ENCODE measurements at regions not wholly inside any gene's neighbourhood (a gene's known extent, or its start where the extent isn't known, plus 50 kb on each side); places are given as distances from the start of the nearest gene placed in this dataset.

- Histone ChIP-seq H3K9me3 (ENCODE audit: insufficient read depth, low read depth, low read length) (no peaks in the 10 kb centered on the region), H3K9ac (ENCODE audit: low read depth, low read length) (no peak overlapping the region), H3K4me3 (ENCODE audit: low read length) (no peak overlapping the region), H3K27me3 (ENCODE audit: insufficient read depth, low read length) (no peaks in the 10 kb centered on the region), H3K4me1 (ENCODE audit: insufficient read depth, low read length) (peaks cover 17% of the 10 kb centered on the region; the same call in 1 of the 2 replicates), H3K27ac (ENCODE audit: low read length) (no peak overlapping the region), H3K36me3 (ENCODE audit: insufficient read depth, low read depth, low read length) (no peaks in the 10 kb centered on the region)
Observed at GRCh38 chr3:116815831-116816588, 106.4 kb downstream of the TUSC7 start.

GRCh38 chr3:116821371-116821770 is 111.8 kb downstream of the TUSC7 start:
- Histone ChIP-seq H3K4me3 (ENCODE audit: low read length) (no peak overlapping the region), H3K4me1 (ENCODE audit: insufficient read depth, low read length) (peaks cover 15% of the 10 kb centered on the region; the same call in 1 of the 2 replicates), H3K27me3 (ENCODE audit: insufficient read depth, low read length) (no peaks in the 10 kb centered on the region), H3K9me3 (ENCODE audit: insufficient read depth, low read depth, low read length) (no peaks in the 10 kb centered on the region), H3K9ac (ENCODE audit: low read depth, low read length) (no peak overlapping the region), H3K36me3 (ENCODE audit: insufficient read depth, low read depth, low read length) (no peaks in the 10 kb centered on the region), H3K27ac (ENCODE audit: low read length) (no peak overlapping the region)

- Histone ChIP-seq H3K27ac (ENCODE audit: low read length) (no peak overlapping the region), H3K9ac (ENCODE audit: low read depth, low read length) (no peak overlapping the region), H3K4me1 (ENCODE audit: insufficient read depth, low read length) (peaks cover 9% of the 10 kb centered on the region; the same call in 1 of the 2 replicates), H3K9me3 (ENCODE audit: insufficient read depth, low read depth, low read length) (no peaks in the 10 kb centered on the region), H3K4me3 (ENCODE audit: low read length) (no peak overlapping the region), H3K27me3 (ENCODE audit: insufficient read depth, low read length) (no peaks in the 10 kb centered on the region), H3K36me3 (ENCODE audit: insufficient read depth, low read depth, low read length) (no peaks in the 10 kb centered on the region)
Observed at GRCh38 chr3:116824208-116824607, 114.6 kb downstream of the TUSC7 start.

- no peak overlapping the region for H3K9ac ChIP-seq (ENCODE audit: low read depth, low read length)
- no peak overlapping the region for H3K4me3 ChIP-seq (ENCODE audit: low read length)
- peaks cover 8% of the 10 kb centered on the region; the same call in 1 of the 2 replicates for H3K4me1 ChIP-seq (ENCODE audit: insufficient read depth, low read length)
- H3K9me3 ChIP-seq (ENCODE audit: insufficient read depth, low read depth, low read length): no peaks in the 10 kb centered on the region
- no peak overlapping the region for H3K27ac ChIP-seq (ENCODE audit: low read length)
- no peaks in the 10 kb centered on the region for H3K27me3 ChIP-seq (ENCODE audit: insufficient read depth, low read length)
- H3K36me3 ChIP-seq (ENCODE audit: insufficient read depth, low read depth, low read length): no peaks in the 10 kb centered on the region
Observed at GRCh38 chr3:116833202-116833601, 123.6 kb downstream of the TUSC7 start.

- Histone ChIP-seq H3K4me1 (ENCODE audit: insufficient read depth, low read length) (peaks cover 8% of the 10 kb centered on the region; the same call in 1 of the 2 replicates), H3K4me3 (ENCODE audit: low read length) (no peak overlapping the region), H3K36me3 (ENCODE audit: insufficient read depth, low read depth, low read length) (no peaks in the 10 kb centered on the region), H3K9ac (ENCODE audit: low read depth, low read length) (no peak overlapping the region), H3K9me3 (ENCODE audit: insufficient read depth, low read depth, low read length) (no peaks in the 10 kb centered on the region), H3K27ac (ENCODE audit: low read length) (no peak overlapping the region), H3K27me3 (ENCODE audit: insufficient read depth, low read length) (no peaks in the 10 kb centered on the region)
Observed at GRCh38 chr3:116834816-116835215, 125.2 kb downstream of the TUSC7 start.

- H3K9me3 ChIP-seq (ENCODE audit: insufficient read depth, low read depth, low read length): no peaks in the 10 kb centered on the region
- H3K4me3 ChIP-seq (ENCODE audit: low read length): no peak overlapping the region
Observed at GRCh38 chr3:116835658-116836057, 126.1 kb downstream of the TUSC7 start.

GRCh38 chr3:116836286-116836685 is 126.7 kb downstream of the TUSC7 start:
- Histone ChIP-seq H3K9ac (ENCODE audit: low read depth, low read length) (no peak overlapping the region), H3K36me3 (ENCODE audit: insufficient read depth, low read depth, low read length) (no peaks in the 10 kb centered on the region), H3K27me3 (ENCODE audit: insufficient read depth, low read length) (no peaks in the 10 kb centered on the region), H3K9me3 (ENCODE audit: insufficient read depth, low read depth, low read length) (no peaks in the 10 kb centered on the region), H3K4me1 (ENCODE audit: insufficient read depth, low read length) (peaks cover 13% of the 10 kb centered on the region; the same call in 1 of the 2 replicates), H3K27ac (ENCODE audit: low read length) (no peak overlapping the region), H3K4me3 (ENCODE audit: low read length) (no peak overlapping the region)

More at GRCh38 chr3:116835658-116836057, 126.1 kb downstream of the TUSC7 start:
- Histone ChIP-seq H3K27ac (ENCODE audit: low read length) (no peak overlapping the region), H3K4me1 (ENCODE audit: insufficient read depth, low read length) (peaks cover 8% of the 10 kb centered on the region; the same call in 1 of the 2 replicates), H3K9ac (ENCODE audit: low read depth, low read length) (no peak overlapping the region), H3K36me3 (ENCODE audit: insufficient read depth, low read depth, low read length) (no peaks in the 10 kb centered on the region), H3K27me3 (ENCODE audit: insufficient read depth, low read length) (no peaks in the 10 kb centered on the region)

- Histone ChIP-seq H3K4me1 (ENCODE audit: insufficient read depth, low read length) (peaks cover 24% of the 10 kb centered on the region), H3K4me3 (ENCODE audit: low read length) (no peak overlapping the region), H3K9ac (ENCODE audit: low read depth, low read length) (no peak overlapping the region), H3K9me3 (ENCODE audit: insufficient read depth, low read depth, low read length) (no peaks in the 10 kb centered on the region), H3K36me3 (ENCODE audit: insufficient read depth, low read depth, low read length) (no peaks in the 10 kb centered on the region), H3K27me3 (ENCODE audit: insufficient read depth, low read length) (no peaks in the 10 kb centered on the region), H3K27ac (ENCODE audit: low read length) (no peak overlapping the region)
Observed at GRCh38 chr3:116837483-116837882, 127.9 kb downstream of the TUSC7 start.

GRCh38 chr3:116841003-116841735 is 131.6 kb downstream of the TUSC7 start:
- H3K4me3 ChIP-seq (ENCODE audit: low read length): no peak overlapping the region
- no peak overlapping the region for H3K27ac ChIP-seq (ENCODE audit: low read length)
- no peaks in the 10 kb centered on the region for H3K27me3 ChIP-seq (ENCODE audit: insufficient read depth, low read length)
- H3K4me1 ChIP-seq (ENCODE audit: insufficient read depth, low read length): peaks cover 30% of the 10 kb centered on the region
- H3K9me3 ChIP-seq (ENCODE audit: insufficient read depth, low read depth, low read length): no peaks in the 10 kb centered on the region
- no peaks in the 10 kb centered on the region for H3K36me3 ChIP-seq (ENCODE audit: insufficient read depth, low read depth, low read length)
- no peak overlapping the region for H3K9ac ChIP-seq (ENCODE audit: low read depth, low read length)

GRCh38 chr3:116842254-116842957 is 132.8 kb downstream of the TUSC7 start:
- Histone ChIP-seq H3K9ac (ENCODE audit: low read depth, low read length) (no peak overlapping the region), H3K36me3 (ENCODE audit: insufficient read depth, low read depth, low read length) (no peaks in the 10 kb centered on the region), H3K4me1 (ENCODE audit: insufficient read depth, low read length) (peaks cover 30% of the 10 kb centered on the region), H3K27ac (ENCODE audit: low read length) (no peak overlapping the region), H3K9me3 (ENCODE audit: insufficient read depth, low read depth, low read length) (no peaks in the 10 kb centered on the region), H3K4me3 (ENCODE audit: low read length) (no peak overlapping the region), H3K27me3 (ENCODE audit: insufficient read depth, low read length) (no peaks in the 10 kb centered on the region)

- peak overlapping the region; percentile 49; the same call in 1 of the 2 replicates for H3K9ac ChIP-seq (ENCODE audit: low read depth, low read length)
Observed at GRCh38 chr3:116848248-116848829, 138.8 kb downstream of the TUSC7 start.

More at GRCh38 chr3:116848248-116848829, 138.8 kb downstream of the TUSC7 start:
- no peaks in the 10 kb centered on the region for H3K27me3 ChIP-seq (ENCODE audit: insufficient read depth, low read length)
- no peaks in the 10 kb centered on the region; the same call in 1 of the 2 replicates for H3K9me3 ChIP-seq (ENCODE audit: insufficient read depth, low read depth, low read length)
- peaks cover 39% of the 10 kb centered on the region for H3K4me1 ChIP-seq (ENCODE audit: insufficient read depth, low read length)
- H3K36me3 ChIP-seq (ENCODE audit: insufficient read depth, low read depth, low read length): no peaks in the 10 kb centered on the region
- peak overlapping the region; percentile 37; the same call in 1 of the 2 replicates for H3K4me3 ChIP-seq (ENCODE audit: low read length)
- H3K27ac ChIP-seq (ENCODE audit: low read length): peak overlapping the region; percentile 68

Measured in iPS-20b (cell line).